Keratinocyte (primary cell): ENCODE measurements at regions not wholly inside any gene's neighbourhood (a gene's known extent, or its start where the extent isn't known, plus 50 kb on each side); places are given as distances from the start of the nearest gene placed in this dataset.

ENCODE experiments used
- DNase-seq: peaks from one replicate; pipeline ENCODE4 v3.0.0-alpha.2; 2011; ENCODE audit warnings: low read depth, missing footprints, low spot score
- FAIRE-seq: peaks from 2 replicates; lab custom pipeline; 2011; peaks lifted over from hg19 to GRCh38; lab: Jason Lieb, UNC
- H2AFZ ChIP-seq: 2 replicates; pipeline ENCODE4 v1.6.0; 2012; ENCODE audit warnings: low read length, control low read depth, inconsistent platforms; ENCODE audit not compliant: control insufficient read depth
- H3K27ac ChIP-seq: 2 replicates; pipeline ENCODE4 v1.5.1; 2011; ENCODE audit warnings: low read length; ENCODE audit not compliant: control insufficient read depth, insufficient read depth
- H3K27me3 ChIP-seq: 3 replicates; pipeline ENCODE4 v1.6.0; 2011; ENCODE audit warnings: low read length; ENCODE audit not compliant: control insufficient read depth, insufficient read depth; ENCODE audit errors: extremely low read depth
- H3K36me3 ChIP-seq, 2 experiments: 2 replicates in 1 of 2; 3 replicates in 1 of 2; pipeline ENCODE4 v1.5.1; 2011; ENCODE audit warnings: low read length in 2 of 2, mild to moderate bottlenecking in 1 of 2; ENCODE audit not compliant: control insufficient read depth in 2 of 2, insufficient read depth in 2 of 2; ENCODE audit errors: extremely low read depth in 1 of 2
- H3K4me1 ChIP-seq: 3 replicates; pipeline ENCODE4 v1.5.1; 2011; ENCODE audit warnings: low read length; ENCODE audit not compliant: control insufficient read depth, insufficient read depth; ENCODE audit errors: extremely low read depth
- H3K4me2 ChIP-seq: 3 replicates; pipeline ENCODE4 v1.6.0; 2011; ENCODE audit warnings: low read depth, low read length; ENCODE audit not compliant: control insufficient read depth, insufficient read depth; ENCODE audit errors: extremely low read depth
- H3K4me3 ChIP-seq, 3 experiments: fragments of 200-600 bp in 1 of 3; sonication (generic) in 1 of 3; 2 replicates in 2 of 3; 3 replicates in 1 of 3; pipeline ENCODE4 v1.5.1; 2011 to 2016; ENCODE audit warnings: low read length in 3 of 3, mild to moderate bottlenecking in 3 of 3, control low read depth in 2 of 3, inconsistent platforms in 1 of 3, low read depth in 1 of 3, mixed read lengths in 1 of 3, mixed run types in 1 of 3, moderate library complexity in 1 of 3; ENCODE audit not compliant: control insufficient read depth in 2 of 3, insufficient read depth in 2 of 3; ENCODE audit errors: extremely low read depth in 1 of 3
- H3K79me2 ChIP-seq: 2 replicates; pipeline ENCODE4 v1.6.0; 2012; ENCODE audit warnings: low read length; ENCODE audit not compliant: control insufficient read depth, insufficient read depth
- H3K9ac ChIP-seq: 3 replicates; pipeline ENCODE4 v1.6.0; 2011; ENCODE audit warnings: low read length; ENCODE audit not compliant: control insufficient read depth, insufficient read depth; ENCODE audit errors: extremely low read depth
- H3K9me1 ChIP-seq: 3 replicates; pipeline ENCODE4 v1.6.0; 2011; ENCODE audit warnings: low read length; ENCODE audit not compliant: control insufficient read depth, insufficient read depth; ENCODE audit errors: extremely low read depth
- H3K9me3 ChIP-seq: 2 replicates; pipeline ENCODE4 v1.5.1; 2012; ENCODE audit warnings: low read depth, low read length; ENCODE audit not compliant: control insufficient read depth
- H4K20me1 ChIP-seq: 3 replicates; pipeline ENCODE4 v1.6.0; 2011; ENCODE audit warnings: low read length; ENCODE audit not compliant: control insufficient read depth, insufficient read depth; ENCODE audit errors: extremely low read depth
- EZH2 ChIP-seq: IDR thresholded peaks from one replicate; pipeline ENCODE4 v1.6.1; 2012; ENCODE audit warnings: inconsistent platforms, mild to moderate bottlenecking, low read length, moderate library complexity
- dilution Hi-C: fragments of 300-500 bp; cut with MboI; formaldehyde crosslinking; loops from one replicate; pipeline ENCODE4 v1.7.0; 2020; ENCODE audit warnings: low sequenced_read_pairs; ENCODE audit not compliant: extremely low pct_ligation_motif_present
- TF ChIP-seq, protein P1 (sequence below), 3 experiments: IDR thresholded peaks in 1 of 3; conservative IDR thresholded peaks in 1 of 3; optimal IDR thresholded peaks in 1 of 3; 2 replicates in 2 of 3; 3 replicates in 1 of 3; pipeline versions ENCODE3 to v1.5.1; 2011; ENCODE audit warnings: low read length in 3 of 3, mild to moderate bottlenecking in 3 of 3, moderate library complexity in 2 of 3, control low read depth in 1 of 3, inconsistent platforms in 1 of 3; ENCODE audit not compliant: insufficient read depth in 2 of 3; ENCODE audit errors: extremely low read depth in 1 of 3

DNA sequence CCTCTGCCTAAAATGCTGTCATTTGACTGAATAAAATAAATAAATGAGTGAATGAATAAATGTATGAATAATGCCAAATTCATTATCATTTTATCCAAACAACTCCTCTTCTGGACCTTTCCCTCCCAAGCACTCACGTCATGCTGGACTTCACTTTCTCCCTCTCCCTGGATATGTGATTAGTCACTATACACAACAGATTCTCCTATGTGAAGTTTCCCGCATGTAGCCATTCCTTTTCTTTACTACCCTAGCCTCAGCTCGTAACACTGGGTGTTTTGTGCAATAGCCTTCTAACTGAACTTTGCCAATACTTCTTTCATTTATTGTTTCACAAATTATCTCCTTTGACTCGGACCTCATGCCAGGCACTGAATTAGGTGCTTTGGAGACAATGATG, 87.6 kb upstream of the IL6 start:
- dilution Hi-C loops = no loop called here
- Histone ChIP-seq H3K36me3 (no peaks in the 10 kb centered on the region), H2AFZ (no peak overlapping the region), H3K4me1 (no peaks in the 10 kb centered on the region), H3K4me3 (no peak overlapping the region), H3K9me3 (no peaks in the 10 kb centered on the region), H3K4me2 (no peak overlapping the region), H3K27ac (no peak overlapping the region), H3K9ac (no peak overlapping the region), H4K20me1 (no peaks in the 10 kb centered on the region), H3K27me3 (no peaks in the 10 kb centered on the region), H3K79me2 (no peaks in the 10 kb centered on the region), H3K9me1 (no peaks in the 10 kb centered on the region)
- no peak for DNase-seq
- TF ChIP-seq EZH2 = no peak
- TF ChIP-seq, protein P1, sequence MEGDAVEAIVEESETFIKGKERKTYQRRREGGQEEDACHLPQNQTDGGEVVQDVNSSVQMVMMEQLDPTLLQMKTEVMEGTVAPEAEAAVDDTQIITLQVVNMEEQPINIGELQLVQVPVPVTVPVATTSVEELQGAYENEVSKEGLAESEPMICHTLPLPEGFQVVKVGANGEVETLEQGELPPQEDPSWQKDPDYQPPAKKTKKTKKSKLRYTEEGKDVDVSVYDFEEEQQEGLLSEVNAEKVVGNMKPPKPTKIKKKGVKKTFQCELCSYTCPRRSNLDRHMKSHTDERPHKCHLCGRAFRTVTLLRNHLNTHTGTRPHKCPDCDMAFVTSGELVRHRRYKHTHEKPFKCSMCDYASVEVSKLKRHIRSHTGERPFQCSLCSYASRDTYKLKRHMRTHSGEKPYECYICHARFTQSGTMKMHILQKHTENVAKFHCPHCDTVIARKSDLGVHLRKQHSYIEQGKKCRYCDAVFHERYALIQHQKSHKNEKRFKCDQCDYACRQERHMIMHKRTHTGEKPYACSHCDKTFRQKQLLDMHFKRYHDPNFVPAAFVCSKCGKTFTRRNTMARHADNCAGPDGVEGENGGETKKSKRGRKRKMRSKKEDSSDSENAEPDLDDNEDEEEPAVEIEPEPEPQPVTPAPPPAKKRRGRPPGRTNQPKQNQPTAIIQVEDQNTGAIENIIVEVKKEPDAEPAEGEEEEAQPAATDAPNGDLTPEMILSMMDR (optimal IDR thresholded peaks at IDR 0.05 in 1 of 3, IDR thresholded peaks at IDR 0.05 in 1 of 3, conservative IDR thresholded peaks at IDR 0.05 in 1 of 3; ENCODE audit: extremely low read depth in 1 of 3, insufficient read depth in 2 of 3, low read length in 3 of 3) = no peak
- FAIRE-seq = no peak

GRCh38 chr7:22635349-22635748, 91.7 kb upstream of the IL6 start:
- no peaks in the 10 kb centered on the region for H3K79me2 ChIP-seq
- TF ChIP-seq EZH2 = no peak
- TF ChIP-seq, protein P1 (optimal IDR thresholded peaks at IDR 0.05 in 1 of 3, IDR thresholded peaks at IDR 0.05 in 1 of 3, conservative IDR thresholded peaks at IDR 0.05 in 1 of 3; ENCODE audit: extremely low read depth in 1 of 3, insufficient read depth in 2 of 3, low read length in 3 of 3) = no peak
- H3K9ac ChIP-seq = no peak overlapping the region
- no peak overlapping the region for H3K4me3 ChIP-seq
- H3K4me2 ChIP-seq = no peak overlapping the region
- FAIRE-seq = no peak
- H3K27me3 ChIP-seq = no peaks in the 10 kb centered on the region
- no peak for DNase-seq
- H3K27ac ChIP-seq = no peak overlapping the region
- H3K9me3 ChIP-seq = no peaks in the 10 kb centered on the region
- no peaks in the 10 kb centered on the region for H3K36me3 ChIP-seq
- H3K9me1 ChIP-seq = no peaks in the 10 kb centered on the region
- H4K20me1 ChIP-seq = no peaks in the 10 kb centered on the region
- no peak overlapping the region for H2AFZ ChIP-seq
- no peaks in the 10 kb centered on the region for H3K4me1 ChIP-seq
- dilution Hi-C loops = no loop called here
